B cell (primary cell): ENCODE measurements at regions not wholly inside any gene's neighbourhood (a gene's known extent, or its start where the extent isn't known, plus 50 kb on each side); places are given as distances from the start of the nearest gene placed in this dataset.

ENCODE experiments used
- EZH2 ChIP-seq: IDR thresholded peaks from 2 replicates; pipeline ENCODE4 v1.6.1; 2012; ENCODE audit warnings: borderline replicate concordance, low read depth, mild to moderate bottlenecking, moderate library complexity, low read length; ENCODE audit not compliant: insufficient read depth, poor library complexity, severe bottlenecking
- TF ChIP-seq, protein P1 (sequence below): fragments of 200-600 bp; IDR thresholded peaks from one replicate; pipeline ENCODE4 v1.8.0; 2022; ENCODE audit warnings: antibody characterized with exemption, mild to moderate bottlenecking

DNA sequence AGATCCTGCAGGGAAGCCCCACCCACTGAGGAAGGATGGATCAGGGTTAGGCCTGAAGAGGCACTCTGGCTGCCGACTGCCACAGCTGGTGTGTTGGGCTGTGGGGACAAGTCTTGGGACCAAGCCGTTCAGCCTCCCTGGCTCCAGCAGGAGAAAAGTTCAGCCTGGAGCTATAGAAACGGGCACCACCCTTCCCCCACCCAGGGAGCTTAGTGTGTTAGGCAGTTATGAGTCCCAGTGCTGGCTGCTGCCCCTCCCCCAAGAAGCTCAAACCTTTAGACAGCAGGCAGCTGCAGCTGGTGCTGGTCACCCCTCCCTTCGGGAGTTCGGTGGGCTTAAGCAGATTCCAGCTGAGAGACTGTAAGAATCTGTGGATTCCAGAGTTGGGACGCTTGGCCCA, 447.1 kb upstream of the HS6ST1 start:
- TF ChIP-seq, protein P1, sequence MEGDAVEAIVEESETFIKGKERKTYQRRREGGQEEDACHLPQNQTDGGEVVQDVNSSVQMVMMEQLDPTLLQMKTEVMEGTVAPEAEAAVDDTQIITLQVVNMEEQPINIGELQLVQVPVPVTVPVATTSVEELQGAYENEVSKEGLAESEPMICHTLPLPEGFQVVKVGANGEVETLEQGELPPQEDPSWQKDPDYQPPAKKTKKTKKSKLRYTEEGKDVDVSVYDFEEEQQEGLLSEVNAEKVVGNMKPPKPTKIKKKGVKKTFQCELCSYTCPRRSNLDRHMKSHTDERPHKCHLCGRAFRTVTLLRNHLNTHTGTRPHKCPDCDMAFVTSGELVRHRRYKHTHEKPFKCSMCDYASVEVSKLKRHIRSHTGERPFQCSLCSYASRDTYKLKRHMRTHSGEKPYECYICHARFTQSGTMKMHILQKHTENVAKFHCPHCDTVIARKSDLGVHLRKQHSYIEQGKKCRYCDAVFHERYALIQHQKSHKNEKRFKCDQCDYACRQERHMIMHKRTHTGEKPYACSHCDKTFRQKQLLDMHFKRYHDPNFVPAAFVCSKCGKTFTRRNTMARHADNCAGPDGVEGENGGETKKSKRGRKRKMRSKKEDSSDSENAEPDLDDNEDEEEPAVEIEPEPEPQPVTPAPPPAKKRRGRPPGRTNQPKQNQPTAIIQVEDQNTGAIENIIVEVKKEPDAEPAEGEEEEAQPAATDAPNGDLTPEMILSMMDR = no peak
- no peak for TF ChIP-seq EZH2
